ENCODE measurements at regions not wholly inside any gene's neighbourhood (a gene's known extent, or its start where the extent isn't known, plus 50 kb on each side); places are given as distances from the start of the nearest gene placed in this dataset.

- H3K9me3 ChIP-seq, result no peaks in the 10 kb centered on the region
- ChIA-PET POLR2A (no interaction called here), CTCF (no interaction called here)
- no peaks in the 10 kb centered on the region for H3K36me3 ChIP-seq (replicated peaks in 1 of 2; ENCODE audit: control insufficient read depth in 1 of 2, insufficient read depth in 2 of 2, low read length in 1 of 2)
- H2AFZ ChIP-seq (ENCODE audit: low read depth), result no peak overlapping the region
- no peaks in the 10 kb centered on the region for H3F3A ChIP-seq (replicated peaks; ENCODE audit: insufficient read depth)
- no peaks in the 10 kb centered on the region for H3K9me2 ChIP-seq
- H3K79me2 ChIP-seq (ENCODE audit: insufficient read depth), result no peaks in the 10 kb centered on the region
- WGBS (ENCODE audit: low lambda C conversion rate), result 4% methylated on average over 3 of the region's 3 CpGs
- no peak for DNase-seq
- H3K27me3 ChIP-seq (ENCODE audit: insufficient read depth), result no peaks in the 10 kb centered on the region
- no peak overlapping the region for H3K4me2 ChIP-seq
- no peaks in the 10 kb centered on the region for H4K20me1 ChIP-seq (ENCODE audit: insufficient read depth)
- H3K4me1 ChIP-seq (ENCODE audit: control insufficient read depth in 1 of 2, insufficient read depth in 2 of 2, low read depth in 1 of 2, low read length in 1 of 2), result no peaks in the 10 kb centered on the region
- no peak for TF ChIP-seq YY1 (IDR thresholded peaks at IDR 0.05; ENCODE audit: low read depth)
- no peak for TF ChIP-seq POLR2AphosphoS5 (IDR thresholded peaks at IDR 0.05; ENCODE audit: low read depth, low read length)
- no peak for TF ChIP-seq USF2 (IDR thresholded peaks at IDR 0.05; ENCODE audit: borderline replicate concordance, low read depth, low read length)
- no peak for TF ChIP-seq RFX5 (IDR thresholded peaks at IDR 0.05; ENCODE audit: low read length)
- no peak overlapping the region for H3K27ac ChIP-seq (ENCODE audit: low read depth in 2 of 2, low read length in 1 of 2)
- H3K4me3 ChIP-seq (ENCODE audit: low read depth in 2 of 2, low read length in 1 of 2), result no peak overlapping the region
- no peak overlapping the region for H3K9ac ChIP-seq
Observed at GRCh38 chr5:162382839-162383238, 315.3 kb downstream of the GABRG2 start.

- DNase-seq, result no peak
- WGBS (ENCODE audit: low lambda C conversion rate), result 0% methylated on average over 2 of the region's 2 CpGs
- POLR2A ChIA-PET, result no interaction called here
Observed at GRCh38 chr5:162384225-162384624, 316.7 kb downstream of the GABRG2 start.

More at GRCh38 chr5:162384225-162384624, 316.7 kb downstream of the GABRG2 start:
- Histone ChIP-seq H3K4me1 (ENCODE audit: control insufficient read depth in 1 of 2, insufficient read depth in 2 of 2, low read depth in 1 of 2, low read length in 1 of 2) (no peaks in the 10 kb centered on the region), H3K9ac (no peak overlapping the region), H4K20me1 (ENCODE audit: insufficient read depth) (no peaks in the 10 kb centered on the region), H3K79me2 (ENCODE audit: insufficient read depth) (no peaks in the 10 kb centered on the region), H3K9me3 (no peaks in the 10 kb centered on the region), H3K9me2 (no peaks in the 10 kb centered on the region), H3K27me3 (ENCODE audit: insufficient read depth) (no peaks in the 10 kb centered on the region), H3F3A (replicated peaks; ENCODE audit: insufficient read depth) (no peaks in the 10 kb centered on the region), H3K36me3 (replicated peaks in 1 of 2; ENCODE audit: control insufficient read depth in 1 of 2, insufficient read depth in 2 of 2, low read length in 1 of 2) (no peaks in the 10 kb centered on the region), H3K4me2 (no peak overlapping the region), H2AFZ (ENCODE audit: low read depth) (no peak overlapping the region), H3K27ac (ENCODE audit: low read depth in 2 of 2, low read length in 1 of 2) (no peak overlapping the region), H3K4me3 (ENCODE audit: low read depth in 2 of 2, low read length in 1 of 2) (no peak overlapping the region)
- TF ChIP-seq SMC3 (IDR thresholded peaks at IDR 0.05; ENCODE audit: low read depth, low read length) (no peak), YY1 (IDR thresholded peaks at IDR 0.05; ENCODE audit: low read depth) (no peak), EP300 (IDR thresholded peaks at IDR 0.05; ENCODE audit: borderline replicate concordance in 1 of 2, low read depth in 1 of 2, low read length in 1 of 2) (no peak), TCF12 (IDR thresholded peaks at IDR 0.05) (no peak), EZH2phosphoT487 (IDR thresholded peaks at IDR 0.05; ENCODE audit: borderline replicate concordance, low read depth) (no peak), MAX (IDR thresholded peaks at IDR 0.05; ENCODE audit: low read depth) (no peak), JUND (IDR thresholded peaks at IDR 0.05) (no peak), TEAD4 (IDR thresholded peaks at IDR 0.05; ENCODE audit: borderline replicate concordance, insufficient read depth) (no peak), GATA2 (CRISPR knock-in tag; IDR thresholded peaks at IDR 0.05) (no peak), MEF2A (IDR thresholded peaks at IDR 0.05; ENCODE audit: borderline replicate concordance, low read depth) (no peak), FOSL2 (IDR thresholded peaks at IDR 0.05; ENCODE audit: borderline replicate concordance, low read depth) (no peak), ZBTB33 (IDR thresholded peaks at IDR 0.05; ENCODE audit: borderline replicate concordance, low read depth) (no peak), RCOR1 (IDR thresholded peaks at IDR 0.05; ENCODE audit: low read length) (no peak), POLR2AphosphoS5 (IDR thresholded peaks at IDR 0.05; ENCODE audit: low read depth, low read length) (no peak), TAF1 (IDR thresholded peaks at IDR 0.05; ENCODE audit: borderline replicate concordance, low read depth, low read length) (no peak), SIN3A (IDR thresholded peaks at IDR 0.05; ENCODE audit: borderline replicate concordance, low read depth, low read length) (no peak), NFIC (IDR thresholded peaks at IDR 0.05; ENCODE audit: borderline replicate concordance) (no peak), PBX3 (IDR thresholded peaks at IDR 0.05) (no peak)
- CTCF ChIA-PET, result no interaction called here

Data from SK-N-SH (cell line).